WTC11 (cell line): ENCODE measurements at regions not wholly inside any gene's neighbourhood (a gene's known extent, or its start where the extent isn't known, plus 50 kb on each side); places are given as distances from the start of the nearest gene placed in this dataset.

ENCODE experiments used
- ATAC-seq: fragments of 200-7000 bp; cut with Tn5 transposase; 2 replicates; pipeline ENCODE4 v1.10.0; 2021; ENCODE audit warnings: mild to moderate bottlenecking, moderate library complexity
- CTCF ChIA-PET: fragments of 300-600 bp; sonication (Branson Sonifier 250); formaldehyde crosslinking; loops from one replicate; lab custom pipeline; 2021; ENCODE audit warnings: antibody characterized with exemption; lab: Charles Lee
- POLR2A ChIA-PET: fragments of 350-600 bp; sonication (Branson Sonifier 250); formaldehyde crosslinking; loops from one replicate; lab custom pipeline; 2021; ENCODE audit warnings: antibody characterized with exemption; lab: Charles Lee
- DNase-seq: peaks from one replicate; pipeline ENCODE4 v3.0.0; 2021; ENCODE audit warnings: low spot score
- H3K27ac Mint-ChIP-seq: 2 replicates; pipeline ENCODE4 v1.8.0; 2021; ENCODE audit warnings: mixed read lengths
- H3K27me3 Mint-ChIP-seq: 2 replicates; pipeline ENCODE4 v1.8.0; 2021; ENCODE audit warnings: low read depth, mild to moderate bottlenecking, moderate library complexity, mixed read lengths
- H3K36me3 Mint-ChIP-seq: 2 replicates; pipeline ENCODE4 v1.8.0; 2021; ENCODE audit warnings: mixed read lengths
- H3K4me1 Mint-ChIP-seq: 2 replicates; pipeline ENCODE4 v1.8.0; 2022; ENCODE audit warnings: mixed read lengths
- H3K4me3 Mint-ChIP-seq: 2 replicates; pipeline ENCODE4 v1.8.0; 2021; ENCODE audit warnings: mild to moderate bottlenecking, moderate library complexity, mixed read lengths
- H3K9me3 Mint-ChIP-seq: 2 replicates; pipeline ENCODE4 v1.8.0; 2021; ENCODE audit warnings: mixed read lengths
- ELF4 ChIP-seq: sonication (generic); formaldehyde crosslinking; IDR thresholded peaks from 2 replicates; pipeline ENCODE4 v1.8.1; 2022; ENCODE audit warnings: low read depth, mild to moderate bottlenecking, moderate library complexity, missing genetic modification reagents
- FOXK1 ChIP-seq: sonication (generic); formaldehyde crosslinking; IDR thresholded peaks from 2 replicates; pipeline ENCODE4 v1.8.0; 2022; ENCODE audit warnings: mild to moderate bottlenecking, moderate library complexity, missing genetic modification reagents
- JAZF1 ChIP-seq: fragments of 250-450 bp; sonication (Bioruptor Pico); IDR thresholded peaks from 2 replicates; pipeline ENCODE4 v1.9.0; 2021; ENCODE audit warnings: moderate library complexity, mild to moderate bottlenecking, inconsistent platforms
- NR2C2 ChIP-seq: sonication (generic); formaldehyde crosslinking; IDR thresholded peaks from 2 replicates; pipeline ENCODE4 v1.8.0; 2022; ENCODE audit warnings: mild to moderate bottlenecking, missing genetic modification reagents
- NR3C1 ChIP-seq: sonication (generic); formaldehyde crosslinking; conservative IDR thresholded peaks from 2 replicates; pipeline ENCODE4 v1.8.1; 2023; ENCODE audit warnings: low read depth, mild to moderate bottlenecking, missing genetic modification reagents
- OVOL2 ChIP-seq: fragments of 250-450 bp; sonication (Bioruptor Pico); IDR thresholded peaks from 2 replicates; pipeline ENCODE4 v1.9.0; 2021; ENCODE audit warnings: mild to moderate bottlenecking, borderline replicate concordance
- SMAD3 ChIP-seq: sonication (generic); formaldehyde crosslinking; IDR thresholded peaks from 2 replicates; pipeline ENCODE4 v1.8.0; 2022; ENCODE audit warnings: missing genetic modification reagents, mild to moderate bottlenecking, borderline replicate concordance
- SMAD4 ChIP-seq: sonication (generic); formaldehyde crosslinking; IDR thresholded peaks from 2 replicates; pipeline ENCODE4 v1.8.0; 2022; ENCODE audit warnings: mild to moderate bottlenecking, missing genetic modification reagents
- SP1 ChIP-seq: sonication (generic); formaldehyde crosslinking; conservative IDR thresholded peaks from 2 replicates; pipeline ENCODE4 v1.8.1; 2022; ENCODE audit warnings: missing genetic modification reagents
- TP53 ChIP-seq: sonication (generic); formaldehyde crosslinking; IDR thresholded peaks from 2 replicates; pipeline ENCODE4 v1.8.1; 2023; ENCODE audit warnings: mild to moderate bottlenecking, missing genetic modification reagents
- ZNF219 ChIP-seq: sonication (generic); formaldehyde crosslinking; IDR thresholded peaks from 2 replicates; pipeline ENCODE4 v1.8.0; 2023; ENCODE audit warnings: missing genetic modification reagents, mild to moderate bottlenecking, borderline replicate concordance
- TF ChIP-seq, protein P1 (sequence below): fragments of 250-450 bp; sonication (Bioruptor Pico); IDR thresholded peaks from 2 replicates; pipeline ENCODE4 v1.9.0; 2021; ENCODE audit warnings: mild to moderate bottlenecking
- TF ChIP-seq, protein P2 (sequence below): sonication (generic); formaldehyde crosslinking; IDR thresholded peaks from 2 replicates; pipeline ENCODE4 v1.8.0; 2023; ENCODE audit warnings: missing genetic modification reagents
- TF ChIP-seq, protein P3 (sequence below): sonication (generic); formaldehyde crosslinking; IDR thresholded peaks from 2 replicates; pipeline ENCODE4 v1.8.1; 2023; ENCODE audit warnings: mild to moderate bottlenecking, missing genetic modification reagents, moderate library complexity
- TF ChIP-seq, protein P4 (sequence below): sonication (generic); formaldehyde crosslinking; IDR thresholded peaks from 2 replicates; pipeline ENCODE4 v1.8.1; 2023; ENCODE audit warnings: mild to moderate bottlenecking, missing genetic modification reagents
- TF ChIP-seq, protein P5 (sequence below): sonication (generic); formaldehyde crosslinking; conservative IDR thresholded peaks from 2 replicates; pipeline ENCODE4 v1.8.1; 2022; ENCODE audit warnings: mild to moderate bottlenecking, missing genetic modification reagents
- TF ChIP-seq, protein P6 (sequence below): sonication (generic); formaldehyde crosslinking; IDR thresholded peaks from 2 replicates; pipeline ENCODE4 v1.8.0; 2022; ENCODE audit warnings: mild to moderate bottlenecking, missing genetic modification reagents

DNA sequence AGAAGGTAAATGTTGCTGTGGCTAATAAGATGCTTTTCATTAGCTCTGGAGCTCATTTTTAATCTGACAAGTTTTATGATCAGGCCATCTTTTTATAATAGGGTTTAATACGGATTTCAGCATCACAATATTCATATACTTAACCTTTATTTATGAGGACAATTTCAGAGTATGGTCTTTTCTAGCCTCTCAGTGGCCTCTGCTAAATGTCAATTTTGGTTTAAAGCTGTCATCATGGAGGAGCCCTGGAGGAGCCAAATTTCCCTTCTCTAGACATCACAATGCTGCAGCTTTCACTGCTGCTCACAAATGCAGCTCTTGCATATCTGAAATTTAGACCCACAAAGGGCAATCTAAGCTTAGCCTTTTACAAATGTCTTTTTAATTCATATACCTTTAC lies 510.4 kb downstream of the PCDH7 start:
- H3K36me3 Mint-ChIP-seq = no peaks in the 10 kb centered on the region
- ChIA-PET CTCF (no interaction called here), POLR2A (no interaction called here)
- ATAC-seq (no peak), DNase-seq (no peak)
- H3K27me3 Mint-ChIP-seq = no peaks in the 10 kb centered on the region
- H3K4me3 Mint-ChIP-seq = no peak overlapping the region
- H3K27ac Mint-ChIP-seq = no peak overlapping the region
- TF ChIP-seq NR2C2 (CRISPR knock-in tag) = no peak
- TF ChIP-seq, protein P1, sequence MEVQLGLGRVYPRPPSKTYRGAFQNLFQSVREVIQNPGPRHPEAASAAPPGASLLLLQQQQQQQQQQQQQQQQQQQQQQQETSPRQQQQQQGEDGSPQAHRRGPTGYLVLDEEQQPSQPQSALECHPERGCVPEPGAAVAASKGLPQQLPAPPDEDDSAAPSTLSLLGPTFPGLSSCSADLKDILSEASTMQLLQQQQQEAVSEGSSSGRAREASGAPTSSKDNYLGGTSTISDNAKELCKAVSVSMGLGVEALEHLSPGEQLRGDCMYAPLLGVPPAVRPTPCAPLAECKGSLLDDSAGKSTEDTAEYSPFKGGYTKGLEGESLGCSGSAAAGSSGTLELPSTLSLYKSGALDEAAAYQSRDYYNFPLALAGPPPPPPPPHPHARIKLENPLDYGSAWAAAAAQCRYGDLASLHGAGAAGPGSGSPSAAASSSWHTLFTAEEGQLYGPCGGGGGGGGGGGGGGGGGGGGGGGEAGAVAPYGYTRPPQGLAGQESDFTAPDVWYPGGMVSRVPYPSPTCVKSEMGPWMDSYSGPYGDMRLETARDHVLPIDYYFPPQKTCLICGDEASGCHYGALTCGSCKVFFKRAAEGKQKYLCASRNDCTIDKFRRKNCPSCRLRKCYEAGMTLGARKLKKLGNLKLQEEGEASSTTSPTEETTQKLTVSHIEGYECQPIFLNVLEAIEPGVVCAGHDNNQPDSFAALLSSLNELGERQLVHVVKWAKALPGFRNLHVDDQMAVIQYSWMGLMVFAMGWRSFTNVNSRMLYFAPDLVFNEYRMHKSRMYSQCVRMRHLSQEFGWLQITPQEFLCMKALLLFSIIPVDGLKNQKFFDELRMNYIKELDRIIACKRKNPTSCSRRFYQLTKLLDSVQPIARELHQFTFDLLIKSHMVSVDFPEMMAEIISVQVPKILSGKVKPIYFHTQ (CRISPR knock-in tag) = no peak
- no peak for TF ChIP-seq ELF4 (CRISPR knock-in tag)
- TF ChIP-seq JAZF1 (CRISPR knock-in tag) = no peak
- TF ChIP-seq, protein P2, sequence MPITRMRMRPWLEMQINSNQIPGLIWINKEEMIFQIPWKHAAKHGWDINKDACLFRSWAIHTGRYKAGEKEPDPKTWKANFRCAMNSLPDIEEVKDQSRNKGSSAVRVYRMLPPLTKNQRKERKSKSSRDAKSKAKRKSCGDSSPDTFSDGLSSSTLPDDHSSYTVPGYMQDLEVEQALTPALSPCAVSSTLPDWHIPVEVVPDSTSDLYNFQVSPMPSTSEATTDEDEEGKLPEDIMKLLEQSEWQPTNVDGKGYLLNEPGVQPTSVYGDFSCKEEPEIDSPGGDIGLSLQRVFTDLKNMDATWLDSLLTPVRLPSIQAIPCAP (CRISPR knock-in tag) = no peak
- TF ChIP-seq, all 79 proteins: peak for 0
- Mint-ChIP-seq H3K4me1 (peaks cover 18% of the 10 kb centered on the region), H3K9me3 (0 out of 2 replicates have a peak, but pooled peaks cover 3% of the 10 kb centered on the region)

DNA sequence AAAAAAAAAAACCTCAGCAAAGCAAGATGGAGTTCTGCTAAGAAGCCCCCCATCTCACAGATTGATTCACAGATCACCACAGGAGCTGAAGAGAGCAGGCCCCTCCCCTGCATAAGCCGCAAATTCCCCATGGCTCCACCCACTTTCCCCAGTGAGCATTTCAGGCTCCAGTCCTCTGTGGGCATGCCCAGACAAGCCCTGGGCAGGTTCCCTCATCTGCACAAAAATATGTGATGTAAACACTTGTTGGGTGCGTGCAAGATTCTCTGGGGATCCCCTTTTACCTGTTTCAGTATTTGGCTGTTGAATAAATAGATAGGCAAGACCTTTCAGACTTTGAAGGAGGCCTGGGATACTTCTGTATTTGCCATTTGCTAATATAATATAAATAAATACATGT lies 514.3 kb downstream of the PCDH7 start:
- TF ChIP-seq, protein P3, sequence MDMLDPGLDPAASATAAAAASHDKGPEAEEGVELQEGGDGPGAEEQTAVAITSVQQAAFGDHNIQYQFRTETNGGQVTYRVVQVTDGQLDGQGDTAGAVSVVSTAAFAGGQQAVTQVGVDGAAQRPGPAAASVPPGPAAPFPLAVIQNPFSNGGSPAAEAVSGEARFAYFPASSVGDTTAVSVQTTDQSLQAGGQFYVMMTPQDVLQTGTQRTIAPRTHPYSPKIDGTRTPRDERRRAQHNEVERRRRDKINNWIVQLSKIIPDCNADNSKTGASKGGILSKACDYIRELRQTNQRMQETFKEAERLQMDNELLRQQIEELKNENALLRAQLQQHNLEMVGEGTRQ (CRISPR knock-in tag) = no peak
- TF ChIP-seq, protein P1 (CRISPR knock-in tag) = no peak
- TF ChIP-seq, protein P4, sequence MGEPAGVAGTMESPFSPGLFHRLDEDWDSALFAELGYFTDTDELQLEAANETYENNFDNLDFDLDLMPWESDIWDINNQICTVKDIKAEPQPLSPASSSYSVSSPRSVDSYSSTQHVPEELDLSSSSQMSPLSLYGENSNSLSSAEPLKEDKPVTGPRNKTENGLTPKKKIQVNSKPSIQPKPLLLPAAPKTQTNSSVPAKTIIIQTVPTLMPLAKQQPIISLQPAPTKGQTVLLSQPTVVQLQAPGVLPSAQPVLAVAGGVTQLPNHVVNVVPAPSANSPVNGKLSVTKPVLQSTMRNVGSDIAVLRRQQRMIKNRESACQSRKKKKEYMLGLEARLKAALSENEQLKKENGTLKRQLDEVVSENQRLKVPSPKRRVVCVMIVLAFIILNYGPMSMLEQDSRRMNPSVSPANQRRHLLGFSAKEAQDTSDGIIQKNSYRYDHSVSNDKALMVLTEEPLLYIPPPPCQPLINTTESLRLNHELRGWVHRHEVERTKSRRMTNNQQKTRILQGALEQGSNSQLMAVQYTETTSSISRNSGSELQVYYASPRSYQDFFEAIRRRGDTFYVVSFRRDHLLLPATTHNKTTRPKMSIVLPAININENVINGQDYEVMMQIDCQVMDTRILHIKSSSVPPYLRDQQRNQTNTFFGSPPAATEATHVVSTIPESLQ (CRISPR knock-in tag) = no peak
- no peak for TF ChIP-seq NR3C1
- TF ChIP-seq SP1 (CRISPR knock-in tag) = no peak
- TF ChIP-seq TP53 = 0 out of 2 replicates have a peak, but pooled peaks have one; percentile 82
- TF ChIP-seq OVOL2 (CRISPR knock-in tag) = no peak
- TF ChIP-seq SMAD4 (CRISPR knock-in tag) = no peak
- peaks cover 29% of the 10 kb centered on the region for H3K4me1 Mint-ChIP-seq
- DNase-seq (peak; percentile 42), ATAC-seq (peak; percentile 79)
- peaks cover 20% of the 10 kb centered on the region for H3K9me3 Mint-ChIP-seq
- H3K4me3 Mint-ChIP-seq = no peak overlapping the region
- H3K27me3 Mint-ChIP-seq = no peaks in the 10 kb centered on the region
- POLR2A ChIA-PET = interaction anchor here (0.7 kb wide), 1 partner anchor 25 kb away, joined by 4 read pairs; no protein-coding TSS in a partner anchor
- CTCF ChIA-PET = no interaction called here
- H3K36me3 Mint-ChIP-seq = peaks cover 12% of the 10 kb centered on the region
- peak overlapping the region; percentile 11; the same call in 1 of the 2 replicates for H3K27ac Mint-ChIP-seq

DNA sequence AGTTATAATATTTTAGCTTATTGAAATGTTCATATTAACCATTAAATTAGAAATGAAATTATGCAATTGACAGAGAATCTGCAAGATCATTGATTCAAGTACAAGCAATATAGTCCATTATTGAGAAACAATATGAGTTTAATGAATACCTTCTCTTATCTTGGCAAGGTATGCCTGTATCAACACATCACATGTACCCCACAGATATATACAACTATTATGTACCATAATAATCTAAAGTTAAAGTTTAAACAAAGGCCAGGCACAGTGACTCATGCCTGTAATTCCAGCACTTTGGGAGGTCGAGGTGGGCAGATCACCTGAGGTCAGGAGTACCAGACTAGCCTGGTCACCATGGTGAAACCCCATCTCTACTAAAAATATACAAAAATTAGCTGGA lies 514.7 kb downstream of the PCDH7 start:
- H3K36me3 Mint-ChIP-seq = peaks cover 12% of the 10 kb centered on the region
- no peak for TF ChIP-seq SMAD3 (CRISPR knock-in tag)
- TF ChIP-seq, protein P5, sequence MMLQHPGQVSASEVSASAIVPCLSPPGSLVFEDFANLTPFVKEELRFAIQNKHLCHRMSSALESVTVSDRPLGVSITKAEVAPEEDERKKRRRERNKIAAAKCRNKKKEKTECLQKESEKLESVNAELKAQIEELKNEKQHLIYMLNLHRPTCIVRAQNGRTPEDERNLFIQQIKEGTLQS = no peak
- TF ChIP-seq, protein P6, sequence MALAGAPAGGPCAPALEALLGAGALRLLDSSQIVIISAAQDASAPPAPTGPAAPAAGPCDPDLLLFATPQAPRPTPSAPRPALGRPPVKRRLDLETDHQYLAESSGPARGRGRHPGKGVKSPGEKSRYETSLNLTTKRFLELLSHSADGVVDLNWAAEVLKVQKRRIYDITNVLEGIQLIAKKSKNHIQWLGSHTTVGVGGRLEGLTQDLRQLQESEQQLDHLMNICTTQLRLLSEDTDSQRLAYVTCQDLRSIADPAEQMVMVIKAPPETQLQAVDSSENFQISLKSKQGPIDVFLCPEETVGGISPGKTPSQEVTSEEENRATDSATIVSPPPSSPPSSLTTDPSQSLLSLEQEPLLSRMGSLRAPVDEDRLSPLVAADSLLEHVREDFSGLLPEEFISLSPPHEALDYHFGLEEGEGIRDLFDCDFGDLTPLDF = no peak
- TF ChIP-seq ZNF219 (CRISPR knock-in tag) = no peak
- TF ChIP-seq, protein P2 (CRISPR knock-in tag) = no peak
- TF ChIP-seq SMAD4 (CRISPR knock-in tag) = no peak
- TF ChIP-seq FOXK1 (CRISPR knock-in tag) = no peak

More for the DNA sequence above, 514.7 kb downstream of the PCDH7 start:
- Mint-ChIP-seq H3K4me3 (no peak overlapping the region), H3K9me3 (peaks cover 20% of the 10 kb centered on the region), H3K27me3 (no peaks in the 10 kb centered on the region), H3K27ac (no peak overlapping the region; the same call in 1 of the 2 replicates), H3K4me1 (peaks cover 29% of the 10 kb centered on the region)
- DNase-seq (no peak), ATAC-seq (no peak)
- ChIA-PET CTCF (no interaction called here), POLR2A (no interaction called here)
